SK-N-SH (cell line): ENCODE measurements at regions not wholly inside any gene's neighbourhood (a gene's known extent, or its start where the extent isn't known, plus 50 kb on each side); places are given as distances from the start of the nearest gene placed in this dataset.

ENCODE experiments used
- CTCF ChIA-PET: fragments of 300-600, 350-600 bp; formaldehyde crosslinking; extraction: SDS; loops from one replicate; lab custom pipeline; 2021; lab: Yijun Ruan, JAX
- POLR2A ChIA-PET: fragments of 350-600 bp; sonication (Branson Sonifier 250); formaldehyde crosslinking; extraction: SDS; loops from one replicate; lab custom pipeline; 2020; ENCODE audit warnings: antibody characterized with exemption, inconsistent platforms; lab: Yijun Ruan, JAX
- DNase-seq: peaks from one replicate; pipeline ENCODE4 v3.0.0; 2012
- H2AFZ ChIP-seq: fragments of 200-600 bp; sonication (generic); 2 replicates; pipeline ENCODE4 v1.8.1; 2016; ENCODE audit warnings: antibody characterized with exemption, mild to moderate bottlenecking, low read depth
- H3F3A ChIP-seq: fragments of 200-600 bp; sonication (generic); replicated peaks from 2 replicates; pipeline ENCODE3; 2016; ENCODE audit warnings: antibody characterized with exemption, mild to moderate bottlenecking; ENCODE audit not compliant: insufficient read depth
- H3K27ac ChIP-seq, 2 experiments: fragments of 200-500 bp in 1 of 2; fragments of 200-600 bp in 1 of 2; sonication (Bioruptor generic) in 1 of 2; sonication (generic), shearing (Covaris generic) in 1 of 2; 2 replicates each; pipeline versions ENCODE4 v1.5.1 to v1.6.1; 2014 to 2016; ENCODE audit warnings: low read depth in 2 of 2, inconsistent platforms in 1 of 2, low read length in 1 of 2, mild to moderate bottlenecking in 1 of 2, mixed read lengths in 1 of 2
- H3K27me3 ChIP-seq: fragments of 200-600 bp; sonication (generic), shearing (Covaris generic); 2 replicates; pipeline ENCODE4 v1.6.1; 2016; ENCODE audit warnings: mixed run types; ENCODE audit not compliant: insufficient read depth
- H3K36me3 ChIP-seq, 2 experiments: fragments of 200-500 bp in 1 of 2; fragments of 200-600 bp in 1 of 2; sonication (Bioruptor generic) in 1 of 2; sonication (generic) in 1 of 2; replicated peaks in 1 of 2; 2 replicates each; pipeline versions ENCODE3 to v1.5.1; 2014 to 2016; ENCODE audit warnings: low read length in 1 of 2, mild to moderate bottlenecking in 1 of 2; ENCODE audit not compliant: insufficient read depth in 2 of 2, control insufficient read depth in 1 of 2
- H3K4me1 ChIP-seq, 2 experiments: fragments of 200-500 bp in 1 of 2; fragments of 200-600 bp in 1 of 2; sonication (Bioruptor generic) in 1 of 2; sonication (generic), shearing (Covaris generic) in 1 of 2; 2 replicates each; pipeline versions ENCODE4 v1.5.1 to v1.6.1; 2014 to 2016; ENCODE audit warnings: low read depth in 1 of 2, low read length in 1 of 2, mixed run types in 1 of 2; ENCODE audit not compliant: insufficient read depth in 2 of 2, control insufficient read depth in 1 of 2
- H3K4me2 ChIP-seq: fragments of 200-600 bp; sonication (generic), shearing (Covaris generic); 2 replicates; pipeline ENCODE4 v1.6.1; 2017; ENCODE audit warnings: mixed run types
- H3K4me3 ChIP-seq, 2 experiments: fragments of 200-500 bp in 1 of 2; fragments of 200-600 bp in 1 of 2; sonication (Bioruptor generic) in 1 of 2; sonication (generic), shearing (Covaris generic) in 1 of 2; 2 replicates each; pipeline versions ENCODE4 v1.5.1 to v1.8.1; 2014 to 2016; ENCODE audit warnings: low read depth in 2 of 2, inconsistent platforms in 1 of 2, low read length in 1 of 2, mild to moderate bottlenecking in 1 of 2, mixed read lengths in 1 of 2, moderate library complexity in 1 of 2
- H3K79me2 ChIP-seq: fragments of 200-600 bp; sonication (generic); 2 replicates; pipeline ENCODE4 v1.8.1; 2017; ENCODE audit warnings: mild to moderate bottlenecking; ENCODE audit not compliant: insufficient read depth
- H3K9ac ChIP-seq: fragments of 200-600 bp; sonication (generic); 2 replicates; pipeline ENCODE4 v1.6.1; 2017; ENCODE audit warnings: mixed run types
- H3K9me2 ChIP-seq: fragments of 200-600 bp; sonication (generic); 2 replicates; pipeline ENCODE4 v1.6.1; 2017; ENCODE audit warnings: mixed run types
- H3K9me3 ChIP-seq: fragments of 200-600 bp; sonication (generic); 2 replicates; pipeline ENCODE4 v1.6.1; 2017; ENCODE audit warnings: mixed run types, mild to moderate bottlenecking, moderate library complexity
- H4K20me1 ChIP-seq: fragments of 200-600 bp; sonication (generic); 2 replicates; pipeline ENCODE4 v1.6.1; 2017; ENCODE audit warnings: mild to moderate bottlenecking, mixed run types; ENCODE audit not compliant: insufficient read depth
- CHD2 ChIP-seq: fragments of 150-350 bp; IDR thresholded peaks from 2 replicates; pipeline ENCODE4 v1.6.1; 2018; ENCODE audit warnings: low read length; ENCODE audit not compliant: partially characterized antibody
- ELF1 ChIP-seq: IDR thresholded peaks from 2 replicates; pipeline ENCODE4 v1.4.0; 2012
- FOSL2 ChIP-seq: IDR thresholded peaks from 2 replicates; pipeline ENCODE4 v1.4.0; 2012; ENCODE audit warnings: low read depth, mild to moderate bottlenecking, moderate library complexity, borderline replicate concordance
- GABPA ChIP-seq: IDR thresholded peaks from 2 replicates; pipeline ENCODE4 v1.4.0; 2012; ENCODE audit warnings: low read depth, mild to moderate bottlenecking
- GATA2 ChIP-seq: sonication (generic); formaldehyde crosslinking; IDR thresholded peaks from 2 replicates; pipeline ENCODE4 v1.5.0; 2020; ENCODE audit warnings: mild to moderate bottlenecking, missing genetic modification reagents
- JUND ChIP-seq: IDR thresholded peaks from 2 replicates; pipeline ENCODE4 v1.4.0; 2012
- MXI1 ChIP-seq: IDR thresholded peaks from 2 replicates; pipeline ENCODE4 v1.6.1; 2012; ENCODE audit warnings: mild to moderate bottlenecking, low read depth, low read length, improper control_type of control experiment
- POLR2AphosphoS5 ChIP-seq: IDR thresholded peaks from 2 replicates; pipeline ENCODE4 v1.6.1; 2012; ENCODE audit warnings: low read depth, low read length
- RAD21 ChIP-seq: IDR thresholded peaks from 2 replicates; pipeline ENCODE4 v1.6.1; 2012; ENCODE audit warnings: mild to moderate bottlenecking, low read length
- RCOR1 ChIP-seq: fragments of 150-350 bp; IDR thresholded peaks from 2 replicates; pipeline ENCODE4 v1.6.1; 2017; ENCODE audit warnings: antibody characterized with exemption, low read length
- RFX5 ChIP-seq: IDR thresholded peaks from 2 replicates; pipeline ENCODE4 v1.6.1; 2012; ENCODE audit warnings: mild to moderate bottlenecking, improper control_type of control experiment, low read length
- RXRA ChIP-seq: IDR thresholded peaks from 2 replicates; pipeline ENCODE4 v1.4.0; 2012; ENCODE audit warnings: low read depth, mild to moderate bottlenecking, borderline replicate concordance
- SIN3A ChIP-seq: IDR thresholded peaks from 2 replicates; pipeline ENCODE4 v1.6.1; 2012; ENCODE audit warnings: low read depth, mild to moderate bottlenecking, low read length, moderate library complexity, borderline replicate concordance
- SMC3 ChIP-seq: IDR thresholded peaks from 2 replicates; pipeline ENCODE4 v1.6.1; 2012; ENCODE audit warnings: low read depth, low read length, improper control_type of control experiment
- TAF1 ChIP-seq: IDR thresholded peaks from 2 replicates; pipeline ENCODE4 v1.6.1; 2012; ENCODE audit warnings: low read depth, mild to moderate bottlenecking, low read length, moderate library complexity, borderline replicate concordance
- TCF12 ChIP-seq: IDR thresholded peaks from 2 replicates; pipeline ENCODE4 v1.4.0; 2012
- WGBS: methylation state at CpG from one replicate; pipeline ENCODE4 v1.1.6; 2017; ENCODE audit warnings: low lambda C conversion rate; 5-methylcytosine and 5-hydroxymethylcytosine counted together
- TF ChIP-seq, protein P1 (sequence below): fragments of 150-350 bp; IDR thresholded peaks from 2 replicates; pipeline ENCODE4 v1.6.1; 2016; ENCODE audit warnings: mild to moderate bottlenecking, low read depth, low read length
- TF ChIP-seq, protein P2 (sequence below): fragments of 150-350 bp; IDR thresholded peaks from 2 replicates; pipeline ENCODE4 v1.6.1; 2017; ENCODE audit warnings: antibody characterized with exemption, low read length, low read depth, borderline replicate concordance
- TF ChIP-seq, protein P3 (sequence below): IDR thresholded peaks from 2 replicates; pipeline ENCODE4 v1.4.0; 2012; ENCODE audit warnings: low read depth, borderline replicate concordance
- TF ChIP-seq, protein P4 (sequence below): IDR thresholded peaks from 2 replicates; pipeline ENCODE4 v1.6.1; 2012; ENCODE audit warnings: mild to moderate bottlenecking, low read depth, low read length, moderate library complexity

DNA sequence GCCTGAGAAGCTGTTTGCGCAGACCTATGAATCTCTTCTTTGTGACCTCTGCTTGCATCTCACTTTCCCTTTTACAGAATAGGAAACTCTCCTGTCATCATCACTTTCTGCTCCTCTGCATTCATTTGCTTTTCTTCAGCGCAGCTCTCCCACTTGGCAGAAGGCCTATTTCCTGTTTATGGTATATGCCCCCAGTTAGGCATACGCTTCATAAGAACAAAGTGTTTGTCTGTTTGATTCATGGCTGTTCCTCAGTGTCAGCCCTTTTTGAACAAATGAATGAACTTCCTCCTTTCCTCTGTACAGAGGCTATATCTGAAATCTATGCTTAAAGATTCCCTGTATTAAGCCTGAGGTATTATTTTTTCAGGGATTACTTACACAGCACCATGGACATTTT is 1216.9 kb upstream of the GBE1 start:
- H4K20me1 ChIP-seq = no peaks in the 10 kb centered on the region
- no peak overlapping the region for H3K4me3 ChIP-seq
- H3K27ac ChIP-seq = no peak overlapping the region
- WGBS = 21% methylated on average over 3 of the region's 3 CpGs
- no peaks in the 10 kb centered on the region for H3K4me1 ChIP-seq
- no peaks in the 10 kb centered on the region for H3K36me3 ChIP-seq
- ChIA-PET CTCF (no interaction called here), POLR2A (no interaction called here)
- H3K9ac ChIP-seq = no peak overlapping the region
- DNase-seq = no peak
- H3K79me2 ChIP-seq = no peaks in the 10 kb centered on the region
- no peak overlapping the region for H3K4me2 ChIP-seq
- no peak overlapping the region for H2AFZ ChIP-seq
- TF ChIP-seq RXRA (no peak), ELF1 (no peak), MXI1 (no peak), GATA2 (CRISPR knock-in tag) (no peak), TCF12 (no peak), CHD2 (no peak), SIN3A (no peak), RFX5 (no peak), RCOR1 (no peak), FOSL2 (no peak), POLR2AphosphoS5 (no peak), RAD21 (no peak), JUND (no peak), GABPA (no peak), SMC3 (no peak), TAF1 (no peak)
- TF ChIP-seq, protein P1, sequence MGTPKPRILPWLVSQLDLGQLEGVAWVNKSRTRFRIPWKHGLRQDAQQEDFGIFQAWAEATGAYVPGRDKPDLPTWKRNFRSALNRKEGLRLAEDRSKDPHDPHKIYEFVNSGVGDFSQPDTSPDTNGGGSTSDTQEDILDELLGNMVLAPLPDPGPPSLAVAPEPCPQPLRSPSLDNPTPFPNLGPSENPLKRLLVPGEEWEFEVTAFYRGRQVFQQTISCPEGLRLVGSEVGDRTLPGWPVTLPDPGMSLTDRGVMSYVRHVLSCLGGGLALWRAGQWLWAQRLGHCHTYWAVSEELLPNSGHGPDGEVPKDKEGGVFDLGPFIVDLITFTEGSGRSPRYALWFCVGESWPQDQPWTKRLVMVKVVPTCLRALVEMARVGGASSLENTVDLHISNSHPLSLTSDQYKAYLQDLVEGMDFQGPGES = no peak
- TF ChIP-seq, protein P2, sequence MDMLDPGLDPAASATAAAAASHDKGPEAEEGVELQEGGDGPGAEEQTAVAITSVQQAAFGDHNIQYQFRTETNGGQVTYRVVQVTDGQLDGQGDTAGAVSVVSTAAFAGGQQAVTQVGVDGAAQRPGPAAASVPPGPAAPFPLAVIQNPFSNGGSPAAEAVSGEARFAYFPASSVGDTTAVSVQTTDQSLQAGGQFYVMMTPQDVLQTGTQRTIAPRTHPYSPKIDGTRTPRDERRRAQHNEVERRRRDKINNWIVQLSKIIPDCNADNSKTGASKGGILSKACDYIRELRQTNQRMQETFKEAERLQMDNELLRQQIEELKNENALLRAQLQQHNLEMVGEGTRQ = no peak
- TF ChIP-seq, protein P3, sequence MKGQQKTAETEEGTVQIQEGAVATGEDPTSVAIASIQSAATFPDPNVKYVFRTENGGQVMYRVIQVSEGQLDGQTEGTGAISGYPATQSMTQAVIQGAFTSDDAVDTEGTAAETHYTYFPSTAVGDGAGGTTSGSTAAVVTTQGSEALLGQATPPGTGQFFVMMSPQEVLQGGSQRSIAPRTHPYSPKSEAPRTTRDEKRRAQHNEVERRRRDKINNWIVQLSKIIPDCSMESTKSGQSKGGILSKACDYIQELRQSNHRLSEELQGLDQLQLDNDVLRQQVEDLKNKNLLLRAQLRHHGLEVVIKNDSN = no peak
- TF ChIP-seq, protein P4, sequence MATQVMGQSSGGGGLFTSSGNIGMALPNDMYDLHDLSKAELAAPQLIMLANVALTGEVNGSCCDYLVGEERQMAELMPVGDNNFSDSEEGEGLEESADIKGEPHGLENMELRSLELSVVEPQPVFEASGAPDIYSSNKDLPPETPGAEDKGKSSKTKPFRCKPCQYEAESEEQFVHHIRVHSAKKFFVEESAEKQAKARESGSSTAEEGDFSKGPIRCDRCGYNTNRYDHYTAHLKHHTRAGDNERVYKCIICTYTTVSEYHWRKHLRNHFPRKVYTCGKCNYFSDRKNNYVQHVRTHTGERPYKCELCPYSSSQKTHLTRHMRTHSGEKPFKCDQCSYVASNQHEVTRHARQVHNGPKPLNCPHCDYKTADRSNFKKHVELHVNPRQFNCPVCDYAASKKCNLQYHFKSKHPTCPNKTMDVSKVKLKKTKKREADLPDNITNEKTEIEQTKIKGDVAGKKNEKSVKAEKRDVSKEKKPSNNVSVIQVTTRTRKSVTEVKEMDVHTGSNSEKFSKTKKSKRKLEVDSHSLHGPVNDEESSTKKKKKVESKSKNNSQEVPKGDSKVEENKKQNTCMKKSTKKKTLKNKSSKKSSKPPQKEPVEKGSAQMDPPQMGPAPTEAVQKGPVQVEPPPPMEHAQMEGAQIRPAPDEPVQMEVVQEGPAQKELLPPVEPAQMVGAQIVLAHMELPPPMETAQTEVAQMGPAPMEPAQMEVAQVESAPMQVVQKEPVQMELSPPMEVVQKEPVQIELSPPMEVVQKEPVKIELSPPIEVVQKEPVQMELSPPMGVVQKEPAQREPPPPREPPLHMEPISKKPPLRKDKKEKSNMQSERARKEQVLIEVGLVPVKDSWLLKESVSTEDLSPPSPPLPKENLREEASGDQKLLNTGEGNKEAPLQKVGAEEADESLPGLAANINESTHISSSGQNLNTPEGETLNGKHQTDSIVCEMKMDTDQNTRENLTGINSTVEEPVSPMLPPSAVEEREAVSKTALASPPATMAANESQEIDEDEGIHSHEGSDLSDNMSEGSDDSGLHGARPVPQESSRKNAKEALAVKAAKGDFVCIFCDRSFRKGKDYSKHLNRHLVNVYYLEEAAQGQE = no peak
- H3F3A ChIP-seq = no peaks in the 10 kb centered on the region
- no peaks in the 10 kb centered on the region for H3K9me3 ChIP-seq
- no peaks in the 10 kb centered on the region for H3K9me2 ChIP-seq
- no peaks in the 10 kb centered on the region for H3K27me3 ChIP-seq
